ENCODE measurements at regions not wholly inside any gene's neighbourhood (a gene's known extent, or its start where the extent isn't known, plus 50 kb on each side); places are given as distances from the start of the nearest gene placed in this dataset.

DNA sequence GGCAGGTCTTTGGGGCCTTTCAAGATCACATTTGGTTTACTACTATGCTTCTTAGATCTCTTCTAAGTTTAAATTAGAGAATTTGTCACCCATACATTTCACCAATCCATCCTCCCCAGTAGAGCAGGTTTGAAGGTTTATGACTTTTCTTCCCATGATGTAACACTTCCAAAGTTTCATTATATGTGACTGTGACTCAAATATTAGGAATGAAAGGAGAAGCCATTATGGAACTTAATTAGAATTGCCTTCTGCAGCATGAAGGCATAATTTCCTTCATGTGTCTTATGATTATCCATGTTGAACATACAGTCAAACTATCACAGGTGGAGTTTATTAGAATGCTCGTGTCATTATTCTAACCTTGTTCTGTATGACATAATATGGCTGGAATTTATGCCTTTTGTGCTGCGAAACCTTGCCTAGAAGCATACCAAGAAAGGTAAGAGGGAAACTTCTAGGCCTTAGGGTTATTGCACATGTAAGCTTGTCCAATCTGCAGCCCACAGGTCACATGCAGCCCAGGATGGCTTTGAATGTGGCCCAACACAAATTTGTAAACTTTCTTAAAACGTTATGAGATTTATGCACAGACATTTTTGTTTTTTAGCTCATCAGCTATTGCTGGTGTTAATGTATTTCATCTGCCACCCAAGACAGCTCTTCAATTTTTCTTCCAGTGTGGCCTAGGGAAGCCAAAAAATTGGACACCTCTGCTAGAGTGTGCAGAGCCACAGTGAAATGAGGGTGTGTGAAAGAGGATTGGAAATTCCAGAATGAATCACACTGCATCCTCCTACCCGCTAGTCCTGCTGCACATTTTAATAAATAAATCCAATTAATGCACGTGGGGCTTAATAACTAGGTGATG lies 133.6 kb downstream of the TMEM26 start:
- WGBS, 2 donors = 78 to 81% methylated on average over 5 of the region's 5 CpGs
- DNase-seq (no peak), FAIRE-seq (no peak), ATAC-seq (no peak)
- Histone ChIP-seq H3K4me3 (no peak overlapping the region), H3K27me3 (no peaks in the 10 kb centered on the region), H3K36me3 (no peaks in the 10 kb centered on the region), H3K4me1 (no peaks in the 10 kb centered on the region), H3K9me3 (no peaks in the 10 kb centered on the region), H3K27ac (no peak overlapping the region)
- TF ChIP-seq, protein P1, sequence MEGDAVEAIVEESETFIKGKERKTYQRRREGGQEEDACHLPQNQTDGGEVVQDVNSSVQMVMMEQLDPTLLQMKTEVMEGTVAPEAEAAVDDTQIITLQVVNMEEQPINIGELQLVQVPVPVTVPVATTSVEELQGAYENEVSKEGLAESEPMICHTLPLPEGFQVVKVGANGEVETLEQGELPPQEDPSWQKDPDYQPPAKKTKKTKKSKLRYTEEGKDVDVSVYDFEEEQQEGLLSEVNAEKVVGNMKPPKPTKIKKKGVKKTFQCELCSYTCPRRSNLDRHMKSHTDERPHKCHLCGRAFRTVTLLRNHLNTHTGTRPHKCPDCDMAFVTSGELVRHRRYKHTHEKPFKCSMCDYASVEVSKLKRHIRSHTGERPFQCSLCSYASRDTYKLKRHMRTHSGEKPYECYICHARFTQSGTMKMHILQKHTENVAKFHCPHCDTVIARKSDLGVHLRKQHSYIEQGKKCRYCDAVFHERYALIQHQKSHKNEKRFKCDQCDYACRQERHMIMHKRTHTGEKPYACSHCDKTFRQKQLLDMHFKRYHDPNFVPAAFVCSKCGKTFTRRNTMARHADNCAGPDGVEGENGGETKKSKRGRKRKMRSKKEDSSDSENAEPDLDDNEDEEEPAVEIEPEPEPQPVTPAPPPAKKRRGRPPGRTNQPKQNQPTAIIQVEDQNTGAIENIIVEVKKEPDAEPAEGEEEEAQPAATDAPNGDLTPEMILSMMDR (IDR thresholded peaks at IDR 0.05) = no peak
- intact Hi-C loops (cut with DNase I) = no loop called here

DNA sequence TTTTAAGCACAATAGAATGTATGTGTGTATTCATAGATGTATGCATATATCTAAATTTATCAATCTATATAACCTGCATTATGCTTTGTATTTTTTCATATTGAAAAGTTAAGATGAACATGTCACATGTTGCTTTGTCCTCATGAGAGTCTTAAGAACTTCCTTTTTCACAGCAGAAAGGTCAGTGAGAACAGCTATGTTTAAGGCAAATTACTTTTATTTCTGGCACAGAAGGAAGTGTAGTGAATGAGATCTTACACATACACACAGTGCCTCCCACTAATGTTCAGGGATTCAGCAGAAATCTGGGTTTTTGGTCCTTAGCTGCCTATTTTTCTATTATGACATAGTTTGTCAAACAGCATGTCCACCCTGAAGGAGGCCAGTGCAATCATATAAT lies 134.8 kb downstream of the TMEM26 start:
- TF ChIP-seq, protein P1 (IDR thresholded peaks at IDR 0.05) = no peak

DNA sequence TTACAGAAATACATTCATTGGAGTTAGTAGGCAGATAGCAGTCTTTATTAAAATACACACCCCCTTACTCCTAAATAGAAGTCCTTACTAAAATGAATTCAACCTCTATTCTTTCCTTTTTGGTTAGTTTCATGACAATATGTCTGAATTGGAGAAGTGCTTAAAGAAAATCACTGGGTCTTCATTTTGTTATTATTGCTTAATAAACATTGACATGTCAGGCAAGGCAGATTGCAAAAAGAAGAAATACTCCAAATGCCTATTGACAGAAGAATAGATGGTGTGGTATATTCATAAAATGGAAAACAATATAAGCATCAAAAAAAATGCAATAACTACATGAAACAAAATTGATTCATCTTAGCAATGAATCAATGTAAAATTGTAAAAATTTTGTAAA lies 135.5 kb downstream of the TMEM26 start:
- intact Hi-C loops (cut with DNase I) = no loop called here
- no peaks in the 10 kb centered on the region for H3K27me3 ChIP-seq
- H3K4me1 ChIP-seq = no peaks in the 10 kb centered on the region
- DNase-seq (no peak), FAIRE-seq (no peak), ATAC-seq (no peak)
- TF ChIP-seq, protein P1 (IDR thresholded peaks at IDR 0.05) = no peak
- H3K27ac ChIP-seq = no peak overlapping the region
- no peaks in the 10 kb centered on the region for H3K9me3 ChIP-seq
- H3K36me3 ChIP-seq = no peaks in the 10 kb centered on the region
- H3K4me3 ChIP-seq = no peak overlapping the region

More for the DNA sequence above, 134.8 kb downstream of the TMEM26 start:
- Histone ChIP-seq H3K4me1 (no peaks in the 10 kb centered on the region), H3K36me3 (no peaks in the 10 kb centered on the region), H3K9me3 (no peaks in the 10 kb centered on the region), H3K27ac (no peak overlapping the region), H3K4me3 (no peak overlapping the region), H3K27me3 (no peaks in the 10 kb centered on the region)
- intact Hi-C loops (cut with DNase I) = no loop called here
- no peak for DNase-seq
- no peak for ATAC-seq
- no peak for FAIRE-seq

DNA sequence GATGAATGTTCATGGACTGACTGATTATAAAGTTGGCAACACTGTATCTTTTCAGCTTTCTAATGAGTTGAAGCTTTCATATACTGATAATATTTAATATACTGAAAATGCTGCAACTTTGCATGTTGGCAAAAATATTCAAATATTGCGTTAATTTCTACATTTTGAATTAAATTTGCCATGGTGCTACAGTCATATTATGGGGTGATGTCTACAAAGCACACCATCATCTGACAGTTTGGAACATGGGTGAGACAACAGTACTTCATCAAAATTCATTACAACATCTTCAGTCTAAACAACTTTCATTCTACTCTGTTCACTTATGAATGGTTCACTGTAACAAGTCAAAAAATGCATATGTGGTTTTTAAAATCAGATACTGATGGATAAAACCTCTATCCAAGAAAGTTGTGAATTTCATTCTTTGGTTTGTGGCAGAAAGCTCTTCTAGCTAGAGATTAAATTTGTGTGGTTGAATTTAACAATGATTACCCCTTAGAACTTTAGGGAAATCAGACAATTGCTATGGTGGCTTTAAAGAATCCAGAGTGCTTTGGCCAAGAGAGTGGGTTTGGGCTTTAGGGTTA lies 136.4 kb downstream of the TMEM26 start:
- Histone ChIP-seq H3K27me3 (no peaks in the 10 kb centered on the region), H3K27ac (no peak overlapping the region), H3K9me3 (no peaks in the 10 kb centered on the region), H3K4me3 (no peak overlapping the region), H3K4me1 (no peaks in the 10 kb centered on the region), H3K36me3 (no peaks in the 10 kb centered on the region)
- DNase-seq (no peak), FAIRE-seq (no peak), ATAC-seq (no peak)
- intact Hi-C loops (cut with DNase I) = no loop called here
- 74 to 81% methylated on average over 1 of the region's 1 CpG for WGBS, 2 donors
- TF ChIP-seq, protein P1 (IDR thresholded peaks at IDR 0.05) = no peak

DNA sequence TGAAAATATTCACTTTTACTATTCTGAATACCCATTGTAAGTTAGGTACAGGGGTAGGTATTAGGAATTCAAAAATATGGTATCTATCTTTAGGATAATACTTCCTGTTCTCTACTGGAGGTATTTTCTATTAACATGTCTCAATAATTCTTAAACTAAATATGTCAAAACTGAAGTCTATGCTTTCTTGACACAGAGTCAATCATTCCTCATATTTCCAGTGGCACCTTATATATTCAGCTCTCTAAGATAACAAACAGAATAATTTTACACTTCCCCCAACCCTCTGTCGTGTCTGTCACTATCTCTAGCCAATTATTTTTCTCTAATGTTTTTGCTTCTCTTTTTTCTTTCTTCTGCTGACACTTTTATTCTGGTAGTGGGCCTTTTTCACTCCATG lies 138.9 kb downstream of the TMEM26 start:
- no peaks in the 10 kb centered on the region for H3K4me1 ChIP-seq
- DNase-seq (no peak), FAIRE-seq (no peak), ATAC-seq (no peak)
- no peaks in the 10 kb centered on the region for H3K36me3 ChIP-seq
- no peak overlapping the region for H3K4me3 ChIP-seq
- H3K9me3 ChIP-seq = no peaks in the 10 kb centered on the region
- H3K27ac ChIP-seq = no peak overlapping the region
- TF ChIP-seq, protein P1 (IDR thresholded peaks at IDR 0.05) = no peak
- intact Hi-C loops (cut with DNase I) = no loop called here
- 78 to 89% methylated on average over 1 of the region's 1 CpG for WGBS, 2 donors
- no peaks in the 10 kb centered on the region for H3K27me3 ChIP-seq
